Calu3 (cell line): ENCODE measurements at regions not wholly inside any gene's neighbourhood (a gene's known extent, or its start where the extent isn't known, plus 50 kb on each side); places are given as distances from the start of the nearest gene placed in this dataset.

ENCODE experiments used
- BruUV-seq: library from RNA; stranded (reverse); fragments of 400-500 nt; replicated peaks from 2 replicates; lab custom pipeline; 2021; lab: Mats Ljungman, UMichigan
- CTCF ChIA-PET: fragments of 300-600 bp; sonication (Branson Sonifier 250); formaldehyde crosslinking; loops from one replicate; lab custom pipeline; 2022; ENCODE audit warnings: antibody characterized with exemption; lab: Charles Lee
- DNase-seq: peaks from one replicate; pipeline ENCODE4 v3.0.0; 2022
- H3K27ac Mint-ChIP-seq: one replicate; pipeline ENCODE4 v1.8.0; 2022; ENCODE audit warnings: mixed read lengths; ENCODE audit not compliant: unreplicated experiment
- H3K27me3 Mint-ChIP-seq: one replicate; pipeline ENCODE4 v1.8.0; 2022; ENCODE audit warnings: mixed read lengths; ENCODE audit not compliant: unreplicated experiment
- H3K36me3 Mint-ChIP-seq: one replicate; pipeline ENCODE4 v1.8.0; 2022; ENCODE audit warnings: mild to moderate bottlenecking, moderate library complexity, mixed read lengths; ENCODE audit not compliant: insufficient read depth, unreplicated experiment
- H3K4me1 Mint-ChIP-seq: one replicate; pipeline ENCODE4 v1.8.0; 2022; ENCODE audit warnings: mild to moderate bottlenecking, low read depth, mixed read lengths; ENCODE audit not compliant: unreplicated experiment
- H3K4me3 Mint-ChIP-seq: one replicate; pipeline ENCODE4 v1.8.0; 2022; ENCODE audit warnings: mild to moderate bottlenecking, low read depth, moderate library complexity, mixed read lengths; ENCODE audit not compliant: unreplicated experiment
- H3K9me3 Mint-ChIP-seq: one replicate; pipeline ENCODE4 v1.8.0; 2022; ENCODE audit warnings: low read depth, mixed read lengths; ENCODE audit not compliant: unreplicated experiment
- CTCF ChIP-seq: fragments of 200-600 bp; IDR thresholded peaks from one replicate; pipeline ENCODE4 v1.8.0; 2022; ENCODE audit warnings: antibody characterized with exemption; ENCODE audit not compliant: unreplicated experiment
- intact Hi-C: fragments of 100-400 bp; cut with micrococcal nuclease; formaldehyde crosslinking; loops from one replicate; pipeline ENCODE4 v1.10.0; 2022; ENCODE audit not compliant: unreplicated experiment

GRCh38 chr3:1616744-1617143 is 481.9 kb upstream of the CNTN4 start:
- Mint-ChIP-seq H3K4me3 (no peak overlapping the region), H3K36me3 (no peaks in the 10 kb centered on the region), H3K4me1 (no peaks in the 10 kb centered on the region), H3K27me3 (no peaks in the 10 kb centered on the region), H3K27ac (no peak overlapping the region), H3K9me3 (peaks cover 19% of the 10 kb centered on the region)
- no peak for DNase-seq
- no peak for TF ChIP-seq CTCF
- CTCF ChIA-PET = no interaction called here
- BruUV-seq = no TSS peak
- intact Hi-C loops = no loop called here

GRCh38 chr3:1623896-1624295 is 474.8 kb upstream of the CNTN4 start:
- no peak overlapping the region for H3K4me3 Mint-ChIP-seq
- CTCF ChIA-PET = no interaction called here

GRCh38 chr3:1632128-1632527 is 466.5 kb upstream of the CNTN4 start:
- H3K4me1 Mint-ChIP-seq = no peaks in the 10 kb centered on the region
- H3K4me3 Mint-ChIP-seq = no peak overlapping the region
- no TSS peak for BruUV-seq
- no peaks in the 10 kb centered on the region for H3K27me3 Mint-ChIP-seq
- DNase-seq = no peak
- H3K27ac Mint-ChIP-seq = no peak overlapping the region
- intact Hi-C loops = no loop called here
- peaks cover 11% of the 10 kb centered on the region for H3K9me3 Mint-ChIP-seq
- no peaks in the 10 kb centered on the region for H3K36me3 Mint-ChIP-seq
- CTCF ChIA-PET = no interaction called here
- no peak for TF ChIP-seq CTCF

More at GRCh38 chr3:1623896-1624295, 474.8 kb upstream of the CNTN4 start:
- H3K36me3 Mint-ChIP-seq = no peaks in the 10 kb centered on the region
- TF ChIP-seq CTCF = no peak
- DNase-seq = no peak
- H3K27me3 Mint-ChIP-seq = no peaks in the 10 kb centered on the region
- H3K9me3 Mint-ChIP-seq = peaks cover 4% of the 10 kb centered on the region
- intact Hi-C loops = no loop called here
- no peak overlapping the region for H3K27ac Mint-ChIP-seq
- no TSS peak for BruUV-seq
- H3K4me1 Mint-ChIP-seq = no peaks in the 10 kb centered on the region

- no peak for TF ChIP-seq CTCF
- no peak for DNase-seq
- Mint-ChIP-seq H3K4me1 (no peaks in the 10 kb centered on the region), H3K4me3 (no peak overlapping the region), H3K36me3 (no peaks in the 10 kb centered on the region), H3K9me3 (peaks cover 6% of the 10 kb centered on the region), H3K27ac (no peak overlapping the region), H3K27me3 (no peaks in the 10 kb centered on the region)
- intact Hi-C loops = no loop called here
- BruUV-seq = no TSS peak
- CTCF ChIA-PET = no interaction called here
These were observed 436.8 kb upstream of the CNTN4 start for GRCh38 chr3:1661839-1662238.
